Subcutaneous abdominal adipose tissue (tissue), 5 donors: ENCODE measurements at regions not wholly inside any gene's neighbourhood (a gene's known extent, or its start where the extent isn't known, plus 50 kb on each side); places are given as distances from the start of the nearest gene placed in this dataset.
"Not testable (repeated sequence)": the region's sequence is repeated elsewhere in the genome, so short reads cannot be mapped to it uniquely, and the experiment has no call there.

Source experiments
- H3K27ac ChIP-seq: one replicate; pipeline ENCODE4 v1.7.0; 2013; ENCODE audit warnings: low read depth, mild to moderate bottlenecking, inconsistent platforms, low read length, moderate library complexity
- H3K27me3 ChIP-seq, 5 donors: one replicate each; pipeline ENCODE4 v1.7.0; 2013; ENCODE audit warnings: low read length in 5 of 5, inconsistent platforms in 1 of 5; ENCODE audit not compliant: control insufficient read depth in 5 of 5, insufficient read depth in 4 of 5
- H3K36me3 ChIP-seq, 5 donors: one replicate each; pipeline ENCODE4 v1.7.0; 2013; ENCODE audit warnings: low read length in 5 of 5; ENCODE audit not compliant: control insufficient read depth in 5 of 5, insufficient read depth in 5 of 5
- H3K4me1 ChIP-seq, 5 donors: one replicate each; pipeline ENCODE4 v1.7.0; 2013; ENCODE audit warnings: low read length in 5 of 5, mild to moderate bottlenecking in 3 of 5, moderate library complexity in 1 of 5; ENCODE audit not compliant: control insufficient read depth in 5 of 5, insufficient read depth in 5 of 5
- H3K4me3 ChIP-seq, 5 donors: one replicate each; pipeline ENCODE4 v1.7.0; 2013; ENCODE audit warnings: low read length in 5 of 5, low read depth in 1 of 5
- H3K9ac ChIP-seq, 5 donors: one replicate each; pipeline ENCODE4 v1.7.0; 2013; ENCODE audit warnings: low read length in 5 of 5, mild to moderate bottlenecking in 4 of 5, moderate library complexity in 3 of 5
- H3K9me3 ChIP-seq, 5 donors: one replicate each; pipeline ENCODE4 v1.7.0; 2013; ENCODE audit warnings: low read length in 5 of 5; ENCODE audit not compliant: control insufficient read depth in 5 of 5
- donor health status: healthy.
- donor health status: healthy.
- donor health status: healthy.
- donor health status: healthy.
- donor health status: healthy.

DNA sequence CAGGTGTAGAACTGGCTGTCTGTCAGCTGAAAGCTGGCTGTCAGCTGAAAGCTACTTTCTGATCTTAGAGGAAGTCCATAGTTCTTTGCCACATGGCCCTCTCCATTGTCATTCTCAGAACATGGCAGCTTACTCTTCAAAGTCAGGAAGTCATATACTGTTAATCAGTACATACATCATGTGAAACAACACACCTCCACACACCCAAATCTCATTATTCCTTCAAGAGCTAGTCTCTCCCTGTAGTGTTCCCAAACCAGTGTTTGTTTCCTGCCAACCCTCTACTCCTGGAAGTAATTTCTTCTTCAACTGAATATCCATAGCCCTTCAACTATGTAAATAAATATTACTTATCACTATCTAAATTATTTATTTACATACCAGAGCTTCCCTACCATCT, 58.9 kb downstream of the OR5AK2 start:
- Histone ChIP-seq H3K27ac (no peak overlapping the region), H3K4me1 (no peaks in the 10 kb centered on the region), H3K4me3 (no peak overlapping the region), H3K9me3 (peaks cover 0 to 5% (median 0%) of the 10 kb centered on the region in 5 donors), H3K27me3 (peaks cover 0 to 2% (median 0%) of the 10 kb centered on the region in 5 donors), H3K36me3 (no peaks in the 10 kb centered on the region), H3K9ac (no peak overlapping the region)

DNA sequence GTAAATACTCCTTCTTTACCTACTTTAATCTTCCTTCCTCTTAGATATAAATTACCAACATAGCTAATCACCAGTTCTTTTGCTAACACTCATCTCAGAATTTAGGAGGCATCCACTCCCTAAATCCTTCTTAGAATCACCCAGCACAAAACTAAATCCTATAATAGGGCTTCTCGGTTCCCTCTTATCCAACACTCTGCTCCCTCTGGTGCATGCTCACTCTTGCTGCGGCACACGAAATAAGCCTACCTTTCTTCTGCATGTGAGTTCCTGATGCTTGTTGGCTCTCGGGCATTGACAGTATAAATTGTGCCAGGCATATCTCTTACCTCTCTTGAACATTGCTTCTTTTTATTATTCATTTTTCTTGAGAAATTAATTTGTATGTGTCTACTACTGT, 61.0 kb downstream of the OR5AK2 start:
- H3K4me3 ChIP-seq = no peak overlapping the region
- no peaks in the 10 kb centered on the region for H3K4me1 ChIP-seq
- H3K36me3 ChIP-seq = no peaks in the 10 kb centered on the region
- H3K27ac ChIP-seq = no peak overlapping the region
- H3K9ac ChIP-seq = no peak overlapping the region
- peaks cover 0 to 3% (median 0%) of the 10 kb centered on the region in 5 donors for H3K9me3 ChIP-seq
- peaks cover 0 to 2% (median 0%) of the 10 kb centered on the region in 5 donors for H3K27me3 ChIP-seq

DNA sequence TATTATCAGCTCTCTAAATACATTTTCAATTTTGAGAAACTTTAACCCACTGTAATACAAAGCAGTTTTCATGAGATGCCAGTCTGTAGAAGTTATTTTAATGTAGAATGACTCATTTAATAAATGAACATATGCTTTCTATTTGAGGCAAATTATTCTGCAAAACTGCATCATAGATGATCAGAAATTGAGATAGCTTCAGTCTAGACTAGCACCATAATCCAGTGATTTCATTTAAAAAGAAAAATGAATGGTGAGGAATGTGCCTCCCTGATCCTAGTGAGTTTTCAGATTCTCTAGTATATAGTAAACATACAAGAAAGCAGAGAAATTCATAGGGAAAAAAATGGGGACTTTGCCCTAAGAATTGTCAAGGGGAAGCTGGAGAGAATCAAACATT, 66.1 kb downstream of the OR5AK2 start:
- no peaks in the 10 kb centered on the region for H3K4me1 ChIP-seq
- no peaks in the 10 kb centered on the region for H3K27me3 ChIP-seq
- no peaks in the 10 kb centered on the region for H3K9me3 ChIP-seq
- H3K36me3 ChIP-seq = no peaks in the 10 kb centered on the region
- no peak overlapping the region for H3K27ac ChIP-seq
- no peak overlapping the region for H3K9ac ChIP-seq
- H3K4me3 ChIP-seq = no peak overlapping the region

DNA sequence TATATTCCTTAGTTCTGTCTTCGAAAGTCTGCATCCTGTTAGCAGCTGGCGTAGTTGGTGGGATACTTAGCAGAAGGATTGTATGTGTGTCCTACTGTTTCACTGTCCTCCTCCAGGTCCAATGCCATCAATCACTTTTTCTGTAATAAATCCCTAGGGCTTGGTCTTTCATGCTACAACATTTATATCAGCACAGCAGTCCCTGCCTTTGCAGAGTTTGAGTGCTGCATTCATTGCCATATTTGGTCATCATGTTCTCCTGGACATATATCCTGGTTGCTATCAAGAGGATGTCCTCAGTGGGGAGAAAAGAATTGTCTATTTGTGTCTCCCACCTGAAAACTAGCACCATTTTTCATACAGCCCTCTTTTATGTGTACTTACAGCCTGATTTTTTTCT, 67.0 kb downstream of the OR5AK2 start:
- H3K4me1 ChIP-seq = no peaks in the 10 kb centered on the region
- no peaks in the 10 kb centered on the region for H3K36me3 ChIP-seq
- H3K27ac ChIP-seq = no peak overlapping the region
- H3K27me3 ChIP-seq = no peaks in the 10 kb centered on the region
- no peak overlapping the region for H3K9ac ChIP-seq
- no peaks in the 10 kb centered on the region for H3K9me3 ChIP-seq
- no peak overlapping the region for H3K4me3 ChIP-seq

DNA sequence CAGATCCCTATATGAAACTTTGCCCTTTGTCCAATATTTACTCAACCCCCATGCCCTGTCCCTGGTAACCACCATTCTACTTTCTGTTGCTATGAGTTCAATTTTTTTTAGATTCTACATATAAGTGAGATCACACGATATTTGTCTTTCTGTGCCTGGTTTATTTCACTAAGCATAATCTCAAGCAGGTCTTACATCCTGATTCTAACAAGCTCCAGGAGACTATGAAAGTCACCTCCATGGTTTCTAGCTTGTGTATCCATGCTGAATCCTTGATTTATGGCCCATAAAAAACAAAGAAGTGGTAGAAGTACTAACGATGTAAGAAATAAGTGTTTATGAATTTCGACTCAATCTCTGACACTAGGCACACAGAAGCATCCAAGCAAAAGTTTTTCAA, 68.0 kb downstream of the OR5AK2 start:
- Histone ChIP-seq H3K27ac (no peak overlapping the region), H3K4me3 (no peak overlapping the region), H3K27me3 (no peaks in the 10 kb centered on the region), H3K9me3 (no peaks in the 10 kb centered on the region), H3K36me3 (no peaks in the 10 kb centered on the region), H3K4me1 (no peaks in the 10 kb centered on the region), H3K9ac (no peak overlapping the region)

DNA sequence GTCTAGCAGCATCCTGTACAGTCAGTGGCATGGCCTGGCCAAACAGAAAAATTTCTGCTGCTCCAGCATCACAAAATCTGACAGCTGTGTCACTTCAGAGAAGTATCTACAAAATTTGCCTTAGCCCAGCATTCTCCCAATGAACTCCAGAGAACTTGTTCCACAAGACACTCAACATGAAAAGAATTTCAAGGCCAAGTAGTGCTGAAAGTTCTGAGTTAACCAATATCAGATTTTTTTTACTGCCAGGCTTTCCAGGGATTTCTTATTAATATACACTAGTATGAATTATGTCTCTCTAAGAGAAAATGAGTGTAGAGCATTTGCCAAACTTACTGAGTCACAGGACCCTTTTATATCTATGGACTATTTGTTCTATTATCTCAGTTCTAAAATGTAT, 68.8 kb downstream of the OR5AK2 start:
- H3K4me1 ChIP-seq = no peaks in the 10 kb centered on the region
- H3K27ac ChIP-seq = no peak overlapping the region
- H3K9me3 ChIP-seq = peaks cover 0 to under 1% (median 0%) of the 10 kb centered on the region in 5 donors
- no peak overlapping the region for H3K4me3 ChIP-seq
- no peak overlapping the region for H3K9ac ChIP-seq
- H3K27me3 ChIP-seq = no peaks in the 10 kb centered on the region
- H3K36me3 ChIP-seq = no peaks in the 10 kb centered on the region

DNA sequence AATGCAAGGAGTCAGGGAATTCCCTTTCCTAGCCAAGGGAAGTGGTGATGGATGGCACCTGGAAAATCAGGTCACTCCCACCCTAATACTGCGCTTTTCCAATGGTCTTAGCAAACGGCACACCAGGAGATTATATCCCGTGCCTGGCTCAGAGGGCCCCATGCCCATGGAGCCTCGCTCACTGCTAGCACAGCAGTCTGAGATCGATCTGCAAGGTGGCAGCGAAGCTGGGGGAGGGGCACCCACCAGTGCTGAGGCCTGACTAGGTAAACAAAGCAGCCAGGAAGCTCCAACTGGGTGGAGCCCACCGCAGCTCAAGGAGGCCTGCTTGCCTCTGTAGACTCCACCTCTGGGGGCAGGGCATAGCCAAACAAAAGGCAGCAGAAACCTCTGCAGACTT, 74.2 kb downstream of the OR5AK2 start:
- H3K9me3 ChIP-seq, H3K27me3 ChIP-seq, H3K9ac ChIP-seq, H3K4me3 ChIP-seq, H3K4me1 ChIP-seq, H3K36me3 ChIP-seq, H3K27ac ChIP-seq: not testable (repeated sequence)

DNA sequence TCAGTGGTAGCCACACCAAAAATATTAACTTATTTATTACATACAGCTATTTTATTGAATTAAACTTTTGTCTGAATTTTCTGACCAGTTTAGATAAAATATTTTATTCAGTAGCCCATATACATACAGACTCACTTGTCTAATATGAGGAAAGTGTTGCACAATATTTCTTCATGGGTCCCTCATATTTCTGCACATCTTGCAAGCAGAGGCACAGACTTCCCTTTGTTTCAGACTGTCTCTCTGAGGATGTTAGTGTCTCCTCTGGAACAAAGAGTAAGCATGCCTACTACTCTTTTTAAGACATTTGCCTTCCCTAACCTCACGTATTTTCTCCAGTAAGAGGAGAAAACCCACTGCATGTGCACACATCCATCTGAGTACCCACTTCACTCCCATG, 81.2 kb downstream of the OR5AK2 start:
- Histone ChIP-seq H3K27ac (no peak overlapping the region), H3K9ac (no peak overlapping the region), H3K36me3 (no peaks in the 10 kb centered on the region), H3K27me3 (no peaks in the 10 kb centered on the region), H3K4me1 (peaks cover 0 to 8% (median 0%) of the 10 kb centered on the region in 5 donors), H3K4me3 (no peak overlapping the region), H3K9me3 (no peaks in the 10 kb centered on the region)

DNA sequence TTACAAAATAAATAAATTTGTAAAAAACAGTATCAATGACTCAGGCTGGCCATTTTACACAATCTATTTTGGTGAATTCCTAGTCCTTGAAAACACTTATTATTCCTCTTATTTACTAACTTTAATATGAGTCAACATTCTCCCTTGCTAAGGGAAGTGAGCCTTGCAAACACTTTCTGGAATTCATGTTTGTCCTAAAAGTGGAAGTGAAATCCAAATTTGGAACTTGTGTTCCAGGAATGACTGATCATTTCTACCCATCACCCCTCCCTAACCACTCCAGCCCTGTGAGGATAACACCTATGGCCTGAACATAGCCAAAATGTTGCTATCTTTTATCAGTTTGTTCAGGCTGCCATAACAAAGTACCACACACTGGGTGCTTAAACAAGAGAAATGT, 83.1 kb downstream of the OR5AK2 start:
- Histone ChIP-seq H3K36me3 (no peaks in the 10 kb centered on the region), H3K9ac (no peak overlapping the region), H3K9me3 (no peaks in the 10 kb centered on the region), H3K27ac (peak overlapping the region; percentile 45), H3K4me1 (peaks cover 0 to 8% (median 0%) of the 10 kb centered on the region in 5 donors), H3K27me3 (no peaks in the 10 kb centered on the region), H3K4me3 (no peak overlapping the region)

DNA sequence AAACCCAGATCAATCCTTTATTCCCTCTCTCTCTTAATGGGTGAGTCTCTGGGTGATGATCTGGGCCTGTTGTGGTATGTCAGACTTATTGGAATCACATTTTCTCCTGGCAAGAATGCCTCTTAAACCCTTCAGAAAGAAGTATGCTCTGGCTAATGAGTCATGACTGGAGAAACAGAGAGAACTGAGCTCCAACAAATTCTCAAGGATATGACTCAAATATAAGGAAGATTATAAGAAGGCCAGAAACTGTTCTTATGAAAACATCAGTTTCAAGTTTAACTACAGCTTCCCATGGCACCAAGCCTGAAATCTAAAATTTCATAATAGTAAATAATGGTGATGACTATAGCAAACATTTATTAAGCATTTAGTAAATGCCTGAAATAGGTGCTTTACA, 83.9 kb downstream of the OR5AK2 start:
- Histone ChIP-seq H3K27me3 (no peaks in the 10 kb centered on the region), H3K4me1 (peaks cover 0 to 8% (median 0%) of the 10 kb centered on the region in 5 donors), H3K4me3 (no peak overlapping the region), H3K27ac (peak overlapping the region; percentile 45), H3K9me3 (no peaks in the 10 kb centered on the region), H3K36me3 (no peaks in the 10 kb centered on the region), H3K9ac (no peak overlapping the region)

DNA sequence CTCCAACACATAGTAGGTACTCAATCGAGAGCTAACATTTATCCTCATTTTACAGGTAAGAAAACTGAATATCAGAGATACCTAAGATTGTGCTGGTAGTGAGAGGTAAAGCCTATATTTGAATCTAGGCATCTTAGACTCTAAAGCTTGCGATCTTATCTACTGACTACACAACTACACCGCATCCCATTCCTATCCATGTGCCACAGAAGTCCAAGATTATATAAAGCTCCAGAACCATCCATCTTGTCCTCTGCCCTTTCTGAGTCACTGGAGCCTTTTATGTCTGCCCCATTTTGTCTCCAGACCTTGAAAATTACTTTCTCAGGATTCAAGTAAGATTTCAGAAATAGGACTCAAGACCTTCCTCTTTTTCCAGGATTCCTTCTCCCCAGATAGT, 84.4 kb downstream of the OR5AK2 start:
- no peaks in the 10 kb centered on the region for H3K27me3 ChIP-seq
- H3K27ac ChIP-seq = peak overlapping the region; percentile 38

More for the DNA sequence above, 84.4 kb downstream of the OR5AK2 start:
- peaks cover 0 to 8% (median 0%) of the 10 kb centered on the region in 5 donors for H3K4me1 ChIP-seq
- no peak overlapping the region for H3K4me3 ChIP-seq
- no peak overlapping the region for H3K9ac ChIP-seq
- no peaks in the 10 kb centered on the region for H3K36me3 ChIP-seq
- no peaks in the 10 kb centered on the region for H3K9me3 ChIP-seq
